Adrenal gland (tissue), 5 donors: ENCODE measurements at regions not wholly inside any gene's neighbourhood (a gene's known extent, or its start where the extent isn't known, plus 50 kb on each side); places are given as distances from the start of the nearest gene placed in this dataset.

ENCODE experiments used
- POLR2A ChIP-seq, 2 donors: fragments of 450-650 bp; IDR thresholded peaks; one replicate each; pipeline ENCODE4 v1.6.1; 2017; ENCODE audit warnings: antibody characterized with exemption in 2 of 2, mild to moderate bottlenecking in 2 of 2, moderate library complexity in 1 of 2
- TF ChIP-seq, protein P1 (sequence below), 6 experiments: fragments of 450-650 bp in 4 of 6; fragments of 200-600 bp in 2 of 6; sonication (generic) in 1 of 6; IDR thresholded peaks; 1 replicate in 5 of 6; 2 replicates in 1 of 6; pipeline versions ENCODE4 v1.5.1 to v1.8.0; 2016 to 2021; ENCODE audit warnings: antibody characterized with exemption in 6 of 6, mild to moderate bottlenecking in 2 of 6, moderate library complexity in 1 of 6
- donor health status: DM: no; HTN: no; CAD: no.

DNA sequence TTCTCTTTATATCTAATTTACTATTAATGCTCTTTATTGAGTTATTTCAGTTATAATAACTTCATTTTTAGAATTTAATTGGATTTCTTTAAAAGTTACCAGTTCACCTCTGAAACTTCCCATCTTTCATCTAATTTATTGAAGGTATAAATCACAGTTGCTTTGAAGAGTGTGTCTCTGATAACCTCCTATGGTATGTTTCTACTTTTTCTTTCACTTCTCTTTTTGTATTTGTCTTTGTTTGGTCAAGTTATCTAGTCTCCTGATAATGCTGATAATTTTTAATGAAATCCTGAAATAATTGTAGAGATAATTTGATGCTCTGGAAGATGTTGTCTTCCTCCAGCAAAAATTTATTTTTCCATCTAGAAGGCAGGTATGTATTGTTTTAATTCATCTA is 141.6 kb upstream of the NPY2R start:
- TF ChIP-seq, protein P1, sequence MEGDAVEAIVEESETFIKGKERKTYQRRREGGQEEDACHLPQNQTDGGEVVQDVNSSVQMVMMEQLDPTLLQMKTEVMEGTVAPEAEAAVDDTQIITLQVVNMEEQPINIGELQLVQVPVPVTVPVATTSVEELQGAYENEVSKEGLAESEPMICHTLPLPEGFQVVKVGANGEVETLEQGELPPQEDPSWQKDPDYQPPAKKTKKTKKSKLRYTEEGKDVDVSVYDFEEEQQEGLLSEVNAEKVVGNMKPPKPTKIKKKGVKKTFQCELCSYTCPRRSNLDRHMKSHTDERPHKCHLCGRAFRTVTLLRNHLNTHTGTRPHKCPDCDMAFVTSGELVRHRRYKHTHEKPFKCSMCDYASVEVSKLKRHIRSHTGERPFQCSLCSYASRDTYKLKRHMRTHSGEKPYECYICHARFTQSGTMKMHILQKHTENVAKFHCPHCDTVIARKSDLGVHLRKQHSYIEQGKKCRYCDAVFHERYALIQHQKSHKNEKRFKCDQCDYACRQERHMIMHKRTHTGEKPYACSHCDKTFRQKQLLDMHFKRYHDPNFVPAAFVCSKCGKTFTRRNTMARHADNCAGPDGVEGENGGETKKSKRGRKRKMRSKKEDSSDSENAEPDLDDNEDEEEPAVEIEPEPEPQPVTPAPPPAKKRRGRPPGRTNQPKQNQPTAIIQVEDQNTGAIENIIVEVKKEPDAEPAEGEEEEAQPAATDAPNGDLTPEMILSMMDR (IDR thresholded peaks at IDR 0.05) = no peak
- TF ChIP-seq POLR2A (IDR thresholded peaks at IDR 0.05) = no peak
